Gastroesophageal sphincter (tissue), 4 donors: ENCODE measurements at regions not wholly inside any gene's neighbourhood (a gene's known extent, or its start where the extent isn't known, plus 50 kb on each side); places are given as distances from the start of the nearest gene placed in this dataset.

Experiments
- ATAC-seq: fragments of 150-250 bp; one replicate; pipeline ENCODE4 v1.9.1; 2016; ENCODE audit warnings: mild to moderate bottlenecking, moderate library complexity
- H3K27ac ChIP-seq, 4 donors: fragments of 200-600 bp; sonication (generic) in 3 of 4; 1 replicate in 3 of 4; 2 replicates in 1 of 4; pipeline ENCODE4 v1.5.1; 2016 to 2019
- H3K27me3 ChIP-seq: fragments of 200-600 bp; sonication (generic); one replicate; pipeline ENCODE4 v1.5.1; 2019
- H3K36me3 ChIP-seq, 2 donors: fragments of 200-600 bp; sonication (generic); one replicate each; pipeline ENCODE4 v1.5.1; 2019; ENCODE audit warnings: control low read depth in 1 of 2
- H3K4me1 ChIP-seq, 3 donors: fragments of 200-600 bp; sonication (generic); 1 replicate in 2 of 3; 2 replicates in 1 of 3; pipeline ENCODE4 v1.5.1; 2016 to 2019; ENCODE audit warnings: control low read depth in 2 of 3
- H3K4me3 ChIP-seq, 2 donors: fragments of 200-600 bp; sonication (generic); one replicate each; pipeline ENCODE4 v1.5.1; 2019; ENCODE audit warnings: mild to moderate bottlenecking in 1 of 2, moderate library complexity in 1 of 2
- H3K9me3 ChIP-seq, 3 donors: fragments of 200-600 bp; sonication (generic); one replicate each; pipeline ENCODE4 v1.5.1; 2017 to 2019; ENCODE audit warnings: control low read depth in 2 of 3
- EP300 ChIP-seq: sonication (generic); formaldehyde crosslinking; IDR thresholded peaks from one replicate; pipeline ENCODE4 v1.6.1; 2017; ENCODE audit warnings: antibody characterized with exemption, mild to moderate bottlenecking
- POLR2A ChIP-seq, 2 donors: fragments of 450-650 bp; IDR thresholded peaks; one replicate each; pipeline ENCODE4 v1.6.1; 2017; ENCODE audit warnings: antibody characterized with exemption in 2 of 2, mild to moderate bottlenecking in 2 of 2, moderate library complexity in 1 of 2
- POLR2AphosphoS5 ChIP-seq: sonication (generic); formaldehyde crosslinking; IDR thresholded peaks from one replicate; pipeline ENCODE4 v1.6.1; 2017; ENCODE audit warnings: antibody characterized with exemption
- WGBS, 2 donors: methylation state at CpG; one replicate each; pipeline ENCODE4 v1.1.5; 2018; ENCODE audit warnings: low coverage in 1 of 2; 5-methylcytosine and 5-hydroxymethylcytosine counted together
- TF ChIP-seq, protein P1 (sequence below), 4 experiments: fragments of 200-600 bp in 2 of 4; fragments of 450-650 bp in 2 of 4; sonication (generic) in 1 of 4; IDR thresholded peaks; one replicate each; pipeline ENCODE4 v1.5.1; 2017 to 2019; ENCODE audit warnings: antibody characterized with exemption in 4 of 4, mild to moderate bottlenecking in 2 of 4, moderate library complexity in 2 of 4

DNA sequence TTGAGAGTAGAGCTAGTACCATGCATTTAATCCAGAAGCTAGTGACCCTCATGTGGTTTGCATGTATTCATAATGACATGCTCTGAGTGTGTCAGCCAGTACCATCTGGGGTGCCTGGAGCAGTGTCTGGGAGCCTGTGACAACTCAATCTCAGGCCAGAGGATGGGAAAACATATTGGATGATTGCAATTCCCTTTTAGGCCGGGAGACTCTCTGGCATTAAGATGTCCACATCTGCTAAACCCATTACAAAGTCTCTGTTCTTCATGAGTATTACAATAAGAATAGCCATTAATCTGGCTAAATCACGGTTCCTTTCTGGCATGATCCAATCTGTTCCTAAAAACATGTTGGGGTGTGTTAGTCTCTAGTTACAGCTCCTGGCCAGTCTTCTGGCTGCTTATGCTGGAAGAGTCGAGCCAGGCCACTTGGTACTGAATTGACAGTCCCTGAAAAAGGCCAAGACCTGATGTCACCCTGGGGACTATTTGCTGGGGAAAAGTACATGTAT is 475.7 kb downstream of the ENC1 start:
- TF ChIP-seq, protein P1, sequence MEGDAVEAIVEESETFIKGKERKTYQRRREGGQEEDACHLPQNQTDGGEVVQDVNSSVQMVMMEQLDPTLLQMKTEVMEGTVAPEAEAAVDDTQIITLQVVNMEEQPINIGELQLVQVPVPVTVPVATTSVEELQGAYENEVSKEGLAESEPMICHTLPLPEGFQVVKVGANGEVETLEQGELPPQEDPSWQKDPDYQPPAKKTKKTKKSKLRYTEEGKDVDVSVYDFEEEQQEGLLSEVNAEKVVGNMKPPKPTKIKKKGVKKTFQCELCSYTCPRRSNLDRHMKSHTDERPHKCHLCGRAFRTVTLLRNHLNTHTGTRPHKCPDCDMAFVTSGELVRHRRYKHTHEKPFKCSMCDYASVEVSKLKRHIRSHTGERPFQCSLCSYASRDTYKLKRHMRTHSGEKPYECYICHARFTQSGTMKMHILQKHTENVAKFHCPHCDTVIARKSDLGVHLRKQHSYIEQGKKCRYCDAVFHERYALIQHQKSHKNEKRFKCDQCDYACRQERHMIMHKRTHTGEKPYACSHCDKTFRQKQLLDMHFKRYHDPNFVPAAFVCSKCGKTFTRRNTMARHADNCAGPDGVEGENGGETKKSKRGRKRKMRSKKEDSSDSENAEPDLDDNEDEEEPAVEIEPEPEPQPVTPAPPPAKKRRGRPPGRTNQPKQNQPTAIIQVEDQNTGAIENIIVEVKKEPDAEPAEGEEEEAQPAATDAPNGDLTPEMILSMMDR (IDR thresholded peaks at IDR 0.05): peak in 1 of 4 experiments; percentile 18
- no peak for TF ChIP-seq POLR2AphosphoS5
- no peak for TF ChIP-seq POLR2A (IDR thresholded peaks at IDR 0.05)
- TF ChIP-seq EP300: no peak
- Histone ChIP-seq H3K27me3 (no peaks in the 10 kb centered on the region), H3K4me1 (peaks cover 0 to 16% (median 6%) of the 10 kb centered on the region in 3 donors), H3K4me3 (no peak overlapping the region), H3K9me3 (no peaks in the 10 kb centered on the region), H3K36me3 (no peaks in the 10 kb centered on the region), H3K27ac (peak overlapping the region in 2 of 4 donors; percentile 7)
- WGBS, 2 donors: 57 to 58% methylated on average over 3 of the region's 3 CpGs
- peak; percentile 73 for ATAC-seq

DNA sequence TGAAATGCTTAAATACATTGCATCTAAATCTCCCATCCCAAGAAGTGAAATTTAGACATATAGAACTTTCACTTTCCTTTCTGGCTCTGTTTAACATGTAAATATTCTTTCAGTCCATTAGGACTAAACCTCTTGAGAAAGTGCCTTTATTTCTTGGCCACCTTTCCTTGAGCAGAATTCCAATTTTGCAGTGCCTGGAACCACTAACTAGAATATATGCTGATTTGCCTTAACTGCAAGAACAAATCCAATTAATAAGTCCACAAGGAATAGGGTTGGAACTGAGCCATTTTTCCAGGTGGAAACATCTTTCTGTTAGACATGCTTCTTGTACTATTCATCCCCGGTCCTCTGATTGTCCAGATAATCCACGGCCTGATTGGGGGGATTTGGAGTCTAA is 478.0 kb downstream of the ENC1 start:
- no peak for ATAC-seq
- H3K27me3 ChIP-seq: no peaks in the 10 kb centered on the region
- WGBS, 2 donors: 89 to 90% methylated on average over 2 of the region's 2 CpGs
- H3K9me3 ChIP-seq: no peaks in the 10 kb centered on the region
- TF ChIP-seq POLR2A (IDR thresholded peaks at IDR 0.05) (no peak), EP300 (no peak), POLR2AphosphoS5 (no peak)
- TF ChIP-seq, protein P1 (IDR thresholded peaks at IDR 0.05): no peak
- no peak overlapping the region for H3K4me3 ChIP-seq
- H3K27ac ChIP-seq: no peak overlapping the region
- H3K36me3 ChIP-seq: no peaks in the 10 kb centered on the region
- peaks cover 0 to 10% (median 3%) of the 10 kb centered on the region in 3 donors for H3K4me1 ChIP-seq

DNA sequence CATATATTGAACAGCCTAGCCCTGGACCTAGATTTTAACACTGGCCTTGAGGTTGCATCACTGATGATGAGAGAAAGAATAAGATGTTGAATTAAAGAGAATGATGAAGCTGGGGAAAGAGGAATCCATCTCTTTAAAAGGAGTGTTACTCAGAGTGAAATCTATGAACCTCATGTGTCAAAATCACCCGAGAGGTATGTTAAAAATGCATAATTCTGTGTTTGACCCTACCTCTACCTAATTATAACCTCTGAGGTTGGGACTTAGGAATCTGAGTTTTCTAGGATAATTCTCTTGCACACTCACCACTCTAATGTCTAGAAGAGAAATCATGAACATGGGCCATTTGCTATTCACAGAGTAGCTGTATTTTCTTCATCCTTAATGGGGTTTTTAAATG is 479.4 kb downstream of the ENC1 start:
- H3K27ac ChIP-seq: no peak overlapping the region
- no peak for ATAC-seq
- H3K4me1 ChIP-seq: peaks cover 0 to 3% (median 0%) of the 10 kb centered on the region in 3 donors
- H3K9me3 ChIP-seq: no peaks in the 10 kb centered on the region
- H3K36me3 ChIP-seq: no peaks in the 10 kb centered on the region
- H3K27me3 ChIP-seq: no peaks in the 10 kb centered on the region
- 77 to 100% methylated on average over 1 of the region's 1 CpG for WGBS, 2 donors
- H3K4me3 ChIP-seq: no peak overlapping the region
- TF ChIP-seq EP300 (no peak), POLR2AphosphoS5 (no peak), POLR2A (IDR thresholded peaks at IDR 0.05) (no peak)
- TF ChIP-seq, protein P1 (IDR thresholded peaks at IDR 0.05): no peak

DNA sequence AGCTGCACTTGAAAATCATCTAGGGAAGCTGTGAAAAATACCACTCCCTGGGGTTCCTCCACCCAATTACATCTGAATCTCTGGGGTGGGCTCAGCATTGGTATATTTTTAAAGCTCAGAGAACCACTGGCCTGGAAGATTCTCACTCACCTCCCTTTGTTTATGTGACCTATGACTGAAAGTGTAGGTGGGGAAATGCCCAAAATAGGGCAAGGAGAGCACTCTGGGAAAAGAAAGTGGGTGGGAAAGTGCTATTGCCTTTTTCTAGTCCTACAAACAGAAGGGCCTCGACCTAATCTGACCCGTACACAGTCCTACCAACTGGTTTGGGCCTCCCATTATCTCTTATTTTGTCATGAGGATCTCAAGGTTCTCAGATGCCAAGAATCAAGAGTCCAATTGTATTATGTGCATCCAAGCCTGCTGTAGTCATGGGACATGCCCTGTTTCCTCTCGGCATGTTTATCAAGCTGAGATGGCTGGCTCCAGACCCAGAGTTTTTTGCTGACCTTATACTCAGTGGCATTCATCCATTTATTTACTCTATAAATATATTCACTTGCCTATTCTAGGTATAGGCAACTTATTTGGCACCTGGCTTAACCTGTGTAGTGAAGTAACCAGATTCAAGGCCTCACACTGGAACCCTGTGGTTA is 483.7 kb downstream of the ENC1 start:
- ATAC-seq: no peak
- Histone ChIP-seq H3K36me3 (no peaks in the 10 kb centered on the region), H3K9me3 (no peaks in the 10 kb centered on the region), H3K4me1 (peaks cover 0 to 20% (median 6%) of the 10 kb centered on the region in 3 donors), H3K27ac (no peak overlapping the region), H3K27me3 (no peaks in the 10 kb centered on the region), H3K4me3 (no peak overlapping the region)
- TF ChIP-seq, protein P1 (IDR thresholded peaks at IDR 0.05): no peak
- TF ChIP-seq POLR2AphosphoS5: no peak
- WGBS, 2 donors: 75 to 85% methylated on average over 3 of the region's 3 CpGs

DNA sequence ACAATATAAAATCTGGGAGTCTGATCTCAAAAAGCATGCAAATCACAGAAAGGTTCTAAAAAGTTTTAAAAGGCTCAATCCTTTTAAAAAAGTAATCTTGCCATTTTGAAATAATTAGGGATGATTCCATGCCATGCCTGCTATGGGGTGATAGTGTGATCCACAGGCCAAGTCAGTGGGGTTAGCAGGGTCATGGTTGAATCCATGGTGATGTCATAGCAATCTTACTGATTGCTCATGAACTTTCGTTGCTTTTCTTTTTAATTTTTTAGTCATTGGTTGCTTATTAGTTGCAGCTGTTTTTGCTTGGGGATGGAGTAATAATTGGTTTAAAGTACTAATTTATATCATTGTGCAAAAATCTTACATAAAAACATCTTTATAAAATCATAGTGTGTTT is 485.0 kb downstream of the ENC1 start:
- Histone ChIP-seq H3K27me3 (no peaks in the 10 kb centered on the region), H3K27ac (no peak overlapping the region), H3K4me1 (peaks cover 0 to 21% (median 6%) of the 10 kb centered on the region in 3 donors), H3K4me3 (no peak overlapping the region), H3K9me3 (no peaks in the 10 kb centered on the region), H3K36me3 (no peaks in the 10 kb centered on the region)
- no peak for TF ChIP-seq EP300
- no peak for TF ChIP-seq POLR2AphosphoS5
- TF ChIP-seq POLR2A (IDR thresholded peaks at IDR 0.05): no peak
- TF ChIP-seq, protein P1 (IDR thresholded peaks at IDR 0.05): no peak
- no peak for ATAC-seq
- 82 to 100% methylated on average over 1 of the region's 1 CpG for WGBS, 2 donors
